ENCODE measurements at regions not wholly inside any gene's neighbourhood (a gene's known extent, or its start where the extent isn't known, plus 50 kb on each side); places are given as distances from the start of the nearest gene placed in this dataset.

DNA sequence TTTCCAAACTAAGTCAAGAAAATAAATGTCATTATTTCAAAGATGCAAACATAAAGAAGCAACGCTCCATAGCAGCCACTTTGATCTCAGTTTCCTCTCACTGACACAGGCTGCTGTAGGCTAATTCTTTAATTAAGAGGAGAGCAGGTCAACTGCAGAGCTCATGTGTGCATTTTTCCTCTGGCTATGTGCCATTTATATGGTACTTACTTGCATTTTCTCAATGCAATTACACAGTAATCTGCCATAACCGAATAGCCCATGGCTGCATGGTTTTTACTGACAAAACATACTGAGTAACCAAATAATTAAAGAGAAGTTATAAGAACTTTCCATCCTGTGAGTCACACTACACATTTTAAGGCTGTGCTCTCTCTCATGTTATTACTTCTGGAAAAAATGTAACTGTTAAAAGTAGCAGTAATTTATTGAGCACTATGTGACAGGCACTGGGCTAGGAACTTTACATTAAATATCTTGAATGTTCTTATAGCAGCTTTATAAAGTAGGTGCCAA lies 122.0 kb downstream of the ELAPOR2 start:
- TF ChIP-seq, protein P1, sequence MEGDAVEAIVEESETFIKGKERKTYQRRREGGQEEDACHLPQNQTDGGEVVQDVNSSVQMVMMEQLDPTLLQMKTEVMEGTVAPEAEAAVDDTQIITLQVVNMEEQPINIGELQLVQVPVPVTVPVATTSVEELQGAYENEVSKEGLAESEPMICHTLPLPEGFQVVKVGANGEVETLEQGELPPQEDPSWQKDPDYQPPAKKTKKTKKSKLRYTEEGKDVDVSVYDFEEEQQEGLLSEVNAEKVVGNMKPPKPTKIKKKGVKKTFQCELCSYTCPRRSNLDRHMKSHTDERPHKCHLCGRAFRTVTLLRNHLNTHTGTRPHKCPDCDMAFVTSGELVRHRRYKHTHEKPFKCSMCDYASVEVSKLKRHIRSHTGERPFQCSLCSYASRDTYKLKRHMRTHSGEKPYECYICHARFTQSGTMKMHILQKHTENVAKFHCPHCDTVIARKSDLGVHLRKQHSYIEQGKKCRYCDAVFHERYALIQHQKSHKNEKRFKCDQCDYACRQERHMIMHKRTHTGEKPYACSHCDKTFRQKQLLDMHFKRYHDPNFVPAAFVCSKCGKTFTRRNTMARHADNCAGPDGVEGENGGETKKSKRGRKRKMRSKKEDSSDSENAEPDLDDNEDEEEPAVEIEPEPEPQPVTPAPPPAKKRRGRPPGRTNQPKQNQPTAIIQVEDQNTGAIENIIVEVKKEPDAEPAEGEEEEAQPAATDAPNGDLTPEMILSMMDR (IDR thresholded peaks at IDR 0.05), result no peak
- Histone ChIP-seq H3K4me1 (ENCODE audit: low read depth) (peaks cover 3% of the 10 kb centered on the region), H3K36me3 (ENCODE audit: low read depth) (no peaks in the 10 kb centered on the region), H3K9me3 (no peaks in the 10 kb centered on the region), H3K4me3 (no peak overlapping the region)
- DNase-seq (no peak), ATAC-seq (no peak)
- intact Hi-C loops (cut with DNase I, micrococcal nuclease), result loop anchor here in 1 of 2 donors (10.0 kb wide), 1 partner anchor 207 kb away; no protein-coding TSS in a partner anchor

DNA sequence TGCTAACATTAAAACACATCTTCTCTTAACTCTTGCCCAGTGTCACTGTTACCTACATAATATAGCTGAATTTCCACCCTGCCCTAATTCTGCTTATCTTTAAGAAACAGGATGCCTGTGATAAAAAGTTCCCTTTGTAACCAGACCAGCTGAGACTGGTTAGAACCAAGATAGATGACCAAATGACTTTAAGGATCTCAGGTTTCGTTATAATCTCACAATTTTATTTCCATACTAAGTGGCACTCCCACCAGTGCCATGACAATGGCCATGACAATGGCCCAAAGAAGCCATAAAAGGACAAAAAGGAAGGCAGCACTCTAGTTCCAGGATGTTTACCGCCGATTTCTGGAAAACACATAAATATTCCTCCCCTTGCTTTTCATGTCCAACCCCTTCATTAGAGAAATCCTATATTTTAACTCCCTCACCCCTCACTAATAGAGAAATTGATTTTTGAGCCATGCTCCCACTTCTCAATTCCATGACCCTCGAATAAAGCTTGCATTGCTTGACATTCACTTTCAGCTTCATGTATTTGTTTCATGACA lies 126.1 kb downstream of the ELAPOR2 start:
- Histone ChIP-seq H3K36me3 (ENCODE audit: low read depth) (no peaks in the 10 kb centered on the region), H3K4me3 (no peak overlapping the region), H3K4me1 (ENCODE audit: low read depth) (no peaks in the 10 kb centered on the region), H3K9me3 (no peaks in the 10 kb centered on the region)
- intact Hi-C loops (cut with DNase I, micrococcal nuclease), result loop anchor here in 1 of 2 donors (10.0 kb wide), 1 partner anchor 211 kb away; no protein-coding TSS in a partner anchor
- TF ChIP-seq, protein P1 (IDR thresholded peaks at IDR 0.05), result no peak
- ATAC-seq (no peak), DNase-seq (no peak)

- ATAC-seq, result no peak
- TF ChIP-seq, protein P1 (IDR thresholded peaks at IDR 0.05), result no peak
- H3K4me3 ChIP-seq, result no peak overlapping the region
- H3K36me3 ChIP-seq (ENCODE audit: low read depth), result no peaks in the 10 kb centered on the region
- DNase-seq, result no peak
- H3K4me1 ChIP-seq (ENCODE audit: low read depth), result no peaks in the 10 kb centered on the region
- H3K9me3 ChIP-seq, result no peaks in the 10 kb centered on the region
- intact Hi-C loops (cut with DNase I, micrococcal nuclease), result loop anchor here in 1 of 2 donors (10.0 kb wide), 1 partner anchor 213 kb away; no protein-coding TSS in a partner anchor
Observed at GRCh38 chr7:86932038-86932512, 127.4 kb downstream of the ELAPOR2 start.

GRCh38 chr7:86931439-86931838 lies 128.0 kb downstream of the ELAPOR2 start:
- intact Hi-C loops (cut with DNase I, micrococcal nuclease), result loop anchor here in 1 of 2 donors (10.0 kb wide), 1 partner anchor 213 kb away; no protein-coding TSS in a partner anchor
- DNase-seq (no peak), ATAC-seq (no peak)
- Histone ChIP-seq H3K4me1 (ENCODE audit: low read depth) (no peaks in the 10 kb centered on the region), H3K9me3 (no peaks in the 10 kb centered on the region), H3K36me3 (ENCODE audit: low read depth) (no peaks in the 10 kb centered on the region), H3K4me3 (no peak overlapping the region)
- TF ChIP-seq, protein P1 (IDR thresholded peaks at IDR 0.05), result no peak

DNA sequence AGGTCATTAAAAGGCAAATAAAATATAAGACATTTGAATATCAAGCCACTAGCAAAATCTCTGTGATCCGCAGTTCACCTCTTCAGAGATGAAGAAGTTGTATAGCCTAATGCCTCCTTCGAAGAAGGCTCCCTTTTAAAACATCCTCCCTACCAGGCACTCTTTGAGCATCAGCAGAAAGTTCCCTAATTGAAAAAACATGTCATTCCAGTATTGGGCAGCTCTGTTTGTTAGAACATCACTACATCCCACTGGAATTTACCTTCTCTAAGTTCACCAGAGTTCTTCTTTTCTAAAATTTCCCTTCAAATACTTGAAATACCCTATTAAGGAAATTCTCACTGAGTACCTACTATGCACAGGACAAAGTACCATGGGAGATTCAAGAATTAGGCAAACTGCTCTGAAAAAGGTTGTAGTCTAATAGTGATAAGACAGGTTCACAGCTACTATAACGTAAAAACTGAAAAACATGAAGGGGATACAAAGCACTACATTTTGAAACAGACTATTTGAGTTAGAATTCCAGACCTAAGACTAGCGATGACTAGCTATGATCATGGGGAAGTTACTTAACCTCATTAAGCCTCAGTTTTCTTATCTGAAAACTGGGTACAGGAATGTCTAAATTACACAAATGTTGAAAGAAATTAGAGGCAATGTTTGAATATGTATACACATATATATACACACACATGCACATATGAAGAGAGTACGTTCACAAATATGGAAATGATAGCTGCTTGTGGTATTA lies 128.7 kb downstream of the ELAPOR2 start:
- Histone ChIP-seq H3K9me3 (no peaks in the 10 kb centered on the region), H3K4me1 (ENCODE audit: low read depth) (no peaks in the 10 kb centered on the region), H3K4me3 (no peak overlapping the region), H3K36me3 (ENCODE audit: low read depth) (no peaks in the 10 kb centered on the region)
- TF ChIP-seq, protein P1 (IDR thresholded peaks at IDR 0.05), result no peak
- DNase-seq (no peak), ATAC-seq (no peak)
- intact Hi-C loops (cut with DNase I, micrococcal nuclease), result loop anchor here in 1 of 2 donors (10.0 kb wide), 1 partner anchor 214 kb away; no protein-coding TSS in a partner anchor
